ENCODE measurements at regions not wholly inside any gene's neighbourhood (a gene's known extent, or its start where the extent isn't known, plus 50 kb on each side); places are given as distances from the start of the nearest gene placed in this dataset.

DNA sequence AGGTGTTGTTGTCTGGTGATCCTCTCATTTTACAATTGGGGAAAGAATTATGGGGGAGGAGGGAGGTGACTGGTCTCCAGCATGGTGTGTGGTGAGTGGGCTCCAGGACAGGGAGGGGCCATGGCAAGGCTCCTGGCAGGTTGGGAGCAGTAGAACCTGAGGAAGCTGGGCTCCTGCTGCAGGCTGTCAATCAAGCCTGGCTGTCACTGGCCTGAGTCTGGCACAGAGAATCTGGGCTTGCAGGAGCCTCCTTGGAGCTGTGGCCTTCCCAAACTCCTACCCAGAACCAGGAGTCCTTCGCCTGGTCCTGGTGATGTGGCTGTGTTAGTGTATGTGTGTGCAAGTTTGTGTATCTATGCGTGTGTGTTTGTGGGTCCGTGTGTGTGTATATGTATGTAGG lies 131.9 kb upstream of the CSF3R start:
- Histone ChIP-seq H3K27me3 (ENCODE audit: control insufficient read depth in 2 of 2, insufficient read depth in 1 of 2, low read length in 1 of 2) (no peaks in the 10 kb centered on the region), H3K4me1 (ENCODE audit: control insufficient read depth in 2 of 2, insufficient read depth in 2 of 2, low read length in 2 of 2) (no peaks in the 10 kb centered on the region), H3K9me3 (ENCODE audit: control insufficient read depth in 2 of 2, insufficient read depth in 1 of 2, low read length in 1 of 2) (no peaks in the 10 kb centered on the region), H3K36me3 (ENCODE audit: control insufficient read depth in 2 of 2, insufficient read depth in 2 of 2, low read length in 1 of 2) (no peaks in the 10 kb centered on the region), H3K4me3 (ENCODE audit: low read length in 2 of 2) (no peak overlapping the region), H3K27ac (ENCODE audit: low read depth in 1 of 2, low read length in 1 of 2) (no peak overlapping the region)
- no peak for DNase-seq (ENCODE audit: low read depth in 6 of 9, low spot score in 9 of 9)
- WGBS, result 96% methylated on average over 3 of the region's 3 CpGs

DNA sequence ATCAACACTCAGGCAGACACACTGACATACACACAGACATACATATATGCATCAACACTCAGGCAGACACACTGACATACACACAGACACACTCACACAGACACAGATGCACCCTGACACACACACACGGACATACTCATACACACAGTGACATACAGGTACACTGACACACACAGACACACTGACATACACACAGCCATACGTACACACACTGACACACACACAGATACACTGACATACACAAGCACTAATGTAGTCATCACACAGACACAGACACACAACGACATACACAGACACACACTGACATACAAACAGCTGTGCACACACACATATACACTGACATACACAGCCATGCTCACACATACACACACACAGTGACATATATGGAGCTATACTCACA lies 131.0 kb upstream of the CSF3R start:
- Histone ChIP-seq H3K27ac (ENCODE audit: low read depth in 1 of 2, low read length in 1 of 2) (no peak overlapping the region), H3K36me3 (ENCODE audit: control insufficient read depth in 2 of 2, insufficient read depth in 2 of 2, low read length in 1 of 2) (no peaks in the 10 kb centered on the region), H3K4me3 (ENCODE audit: low read length in 2 of 2) (no peak overlapping the region), H3K4me1 (ENCODE audit: control insufficient read depth in 2 of 2, insufficient read depth in 2 of 2, low read length in 2 of 2) (no peaks in the 10 kb centered on the region), H3K27me3 (ENCODE audit: control insufficient read depth in 2 of 2, insufficient read depth in 1 of 2, low read length in 1 of 2) (no peaks in the 10 kb centered on the region), H3K9me3 (ENCODE audit: control insufficient read depth in 2 of 2, insufficient read depth in 1 of 2, low read length in 1 of 2) (no peaks in the 10 kb centered on the region)
- no peak for DNase-seq (ENCODE audit: low read depth in 6 of 9, low spot score in 9 of 9)
- WGBS, result 98% methylated on average over 3 of the region's 3 CpGs

DNA sequence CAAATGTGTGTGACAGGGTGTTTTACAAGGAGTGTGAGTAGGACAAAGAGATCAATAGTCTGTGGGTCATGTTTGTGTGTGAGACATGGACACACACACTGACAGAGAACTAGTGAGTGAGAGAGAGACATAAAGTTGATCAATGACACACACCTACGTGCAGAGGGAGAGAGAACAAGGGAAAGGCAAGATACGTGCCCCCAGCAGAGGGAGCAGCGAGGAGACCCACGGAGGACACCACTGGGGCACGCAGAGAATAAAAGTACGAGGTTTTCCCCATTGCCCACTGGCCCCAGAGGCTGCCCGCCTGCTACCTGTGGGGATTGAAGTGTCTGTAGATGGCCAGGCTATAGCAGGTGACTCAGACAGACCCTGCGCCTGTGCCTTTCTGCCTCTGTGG lies 130.2 kb upstream of the CSF3R start:
- H3K36me3 ChIP-seq (ENCODE audit: control insufficient read depth in 2 of 2, insufficient read depth in 2 of 2, low read length in 1 of 2), result no peaks in the 10 kb centered on the region
- 66% methylated on average over 8 of the region's 8 CpGs for WGBS
- no peak overlapping the region for H3K27ac ChIP-seq (ENCODE audit: low read depth in 1 of 2, low read length in 1 of 2)
- H3K27me3 ChIP-seq (ENCODE audit: control insufficient read depth in 2 of 2, insufficient read depth in 1 of 2, low read length in 1 of 2), result no peaks in the 10 kb centered on the region
- H3K4me3 ChIP-seq (ENCODE audit: low read length in 2 of 2), result no peak overlapping the region
- no peaks in the 10 kb centered on the region for H3K9me3 ChIP-seq (ENCODE audit: control insufficient read depth in 2 of 2, insufficient read depth in 1 of 2, low read length in 1 of 2)
- H3K4me1 ChIP-seq (ENCODE audit: control insufficient read depth in 2 of 2, insufficient read depth in 2 of 2, low read length in 2 of 2), result no peaks in the 10 kb centered on the region
- DNase-seq (ENCODE audit: low read depth in 6 of 9, low spot score in 9 of 9), result no peak

DNA sequence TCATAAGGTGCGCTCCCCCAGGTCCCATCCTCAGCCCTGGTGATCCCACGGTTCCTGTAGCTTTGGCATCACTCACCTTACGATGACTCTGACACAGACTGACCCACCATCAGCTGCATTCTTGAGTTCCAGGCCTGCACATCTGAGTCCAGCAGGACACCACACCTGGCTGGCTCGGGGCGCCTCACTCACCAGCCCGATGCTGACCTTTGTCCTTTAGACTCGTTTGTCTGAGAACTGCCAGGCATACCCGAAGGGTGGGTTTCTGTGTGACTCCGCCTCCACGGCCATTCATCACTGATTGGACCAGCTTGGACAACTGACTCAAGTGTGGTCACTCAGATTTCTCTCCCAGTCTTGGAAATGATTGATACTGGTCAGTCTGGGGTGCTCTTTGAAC lies 129.4 kb upstream of the CSF3R start:
- H3K27me3 ChIP-seq (ENCODE audit: control insufficient read depth in 2 of 2, insufficient read depth in 1 of 2, low read length in 1 of 2), result no peaks in the 10 kb centered on the region
- no peaks in the 10 kb centered on the region for H3K36me3 ChIP-seq (ENCODE audit: control insufficient read depth in 2 of 2, insufficient read depth in 2 of 2, low read length in 1 of 2)
- no peaks in the 10 kb centered on the region for H3K9me3 ChIP-seq (ENCODE audit: control insufficient read depth in 2 of 2, insufficient read depth in 1 of 2, low read length in 1 of 2)
- no peak overlapping the region for H3K4me3 ChIP-seq (ENCODE audit: low read length in 2 of 2)
- DNase-seq (ENCODE audit: low read depth in 6 of 9, low spot score in 9 of 9), result no peak
- no peaks in the 10 kb centered on the region for H3K4me1 ChIP-seq (ENCODE audit: control insufficient read depth in 2 of 2, insufficient read depth in 2 of 2, low read length in 2 of 2)
- no peak overlapping the region for H3K27ac ChIP-seq (ENCODE audit: low read depth in 1 of 2, low read length in 1 of 2)
- WGBS, result 89% methylated on average over 10 of the region's 10 CpGs

DNA sequence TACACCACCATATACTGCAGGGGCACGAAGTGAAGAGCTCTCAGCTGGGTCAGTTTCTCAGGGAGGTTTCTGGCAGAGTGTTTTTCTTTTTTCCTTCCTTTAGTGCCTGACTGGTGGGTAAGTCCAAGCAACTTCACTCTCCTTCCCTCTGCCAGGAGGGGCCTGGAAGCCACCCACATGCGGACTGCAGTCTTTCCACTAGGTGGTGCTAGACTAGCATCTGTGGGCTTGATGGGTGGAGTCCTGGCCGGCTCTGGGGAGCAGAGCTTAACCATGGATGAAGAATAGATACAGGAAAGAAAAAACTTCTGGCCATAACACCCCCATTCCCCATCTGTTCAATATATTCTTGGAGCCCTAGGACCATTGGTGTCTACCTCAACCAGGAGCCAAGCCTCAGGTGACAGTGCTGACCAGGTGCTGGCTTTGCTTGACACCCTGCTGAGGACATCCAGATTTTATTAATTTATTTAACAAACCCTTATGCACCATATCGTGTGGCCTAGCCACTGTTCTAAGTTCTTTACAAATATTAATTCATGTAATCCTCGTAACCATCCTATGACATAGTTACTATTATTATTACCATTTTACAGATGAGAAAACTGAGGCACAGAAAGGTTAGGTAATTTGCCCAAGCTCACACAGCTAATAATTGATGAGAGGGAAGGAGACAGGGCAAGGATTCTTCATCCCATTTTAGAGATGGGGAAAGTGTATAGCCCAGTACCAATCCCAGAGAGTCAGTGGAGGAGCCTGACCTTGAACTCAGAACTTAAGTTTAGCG lies 126.7 kb upstream of the CSF3R start:
- Histone ChIP-seq H3K27me3 (ENCODE audit: control insufficient read depth in 2 of 2, insufficient read depth in 1 of 2, low read length in 1 of 2) (no peaks in the 10 kb centered on the region), H3K36me3 (ENCODE audit: control insufficient read depth in 2 of 2, insufficient read depth in 2 of 2, low read length in 1 of 2) (no peaks in the 10 kb centered on the region), H3K27ac (ENCODE audit: low read depth in 1 of 2, low read length in 1 of 2) (no peak overlapping the region), H3K9me3 (ENCODE audit: control insufficient read depth in 2 of 2, insufficient read depth in 1 of 2, low read length in 1 of 2) (no peaks in the 10 kb centered on the region), H3K4me3 (ENCODE audit: low read length in 2 of 2) (no peak overlapping the region), H3K4me1 (ENCODE audit: control insufficient read depth in 2 of 2, insufficient read depth in 2 of 2, low read length in 2 of 2) (no peaks in the 10 kb centered on the region)
- peak in 6 of 9 donors; percentile 3 to 33 (median 12) for DNase-seq (ENCODE audit: low read depth in 6 of 9, low spot score in 9 of 9)
- 43% methylated on average over 6 of the region's 6 CpGs for WGBS

DNA sequence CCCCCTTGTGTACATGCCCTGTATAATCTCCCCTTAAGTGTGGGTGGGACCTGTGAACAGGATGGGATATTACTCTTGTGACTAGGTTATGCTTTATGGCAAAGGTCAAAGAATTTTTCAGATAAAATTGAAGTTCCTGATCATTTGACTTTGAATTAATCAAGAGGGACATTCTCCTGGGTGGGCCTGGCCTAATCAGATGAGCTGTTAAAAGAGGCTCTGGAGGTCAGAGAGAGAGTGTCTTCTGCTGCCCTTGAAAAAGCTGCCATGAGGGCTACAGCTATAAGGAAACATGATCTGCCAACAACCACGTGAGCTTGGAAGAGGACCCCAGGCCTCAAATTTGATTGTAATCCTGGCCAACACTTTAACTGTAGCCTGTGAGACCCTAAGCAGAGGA lies 125.6 kb upstream of the CSF3R start:
- H3K4me1 ChIP-seq (ENCODE audit: control insufficient read depth in 2 of 2, insufficient read depth in 2 of 2, low read length in 2 of 2), result no peaks in the 10 kb centered on the region
- H3K27me3 ChIP-seq (ENCODE audit: control insufficient read depth in 2 of 2, insufficient read depth in 1 of 2, low read length in 1 of 2), result no peaks in the 10 kb centered on the region
- 85% methylated on average over 1 of the region's 1 CpG for WGBS
- H3K4me3 ChIP-seq (ENCODE audit: low read length in 2 of 2), result no peak overlapping the region
- H3K9me3 ChIP-seq (ENCODE audit: control insufficient read depth in 2 of 2, insufficient read depth in 1 of 2, low read length in 1 of 2), result no peaks in the 10 kb centered on the region
- H3K27ac ChIP-seq (ENCODE audit: low read depth in 1 of 2, low read length in 1 of 2), result no peak overlapping the region
- H3K36me3 ChIP-seq (ENCODE audit: control insufficient read depth in 2 of 2, insufficient read depth in 2 of 2, low read length in 1 of 2), result no peaks in the 10 kb centered on the region
- no peak for DNase-seq (ENCODE audit: low read depth in 6 of 9, low spot score in 9 of 9)

DNA sequence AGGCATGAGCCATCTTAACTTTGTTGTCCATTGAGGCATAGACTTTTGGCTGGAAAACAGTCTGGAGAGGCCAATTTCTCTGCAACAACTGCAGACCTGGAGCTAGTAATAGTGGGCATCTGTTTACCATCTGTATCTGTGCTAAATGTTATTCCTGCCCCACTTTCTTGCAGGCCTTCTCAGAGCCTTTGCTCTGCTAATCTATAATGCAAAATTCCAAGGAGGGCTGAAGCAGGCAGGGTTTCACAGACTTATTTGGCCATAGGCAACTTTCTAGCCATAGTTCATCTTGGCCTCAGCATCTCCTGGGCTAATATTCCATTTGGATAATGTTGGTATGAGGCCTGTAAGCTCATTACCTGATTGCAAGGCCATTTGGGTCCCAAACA lies 124.5 kb upstream of the CSF3R start:
- Histone ChIP-seq H3K27ac (ENCODE audit: low read depth in 1 of 2, low read length in 1 of 2) (no peak overlapping the region), H3K9me3 (ENCODE audit: control insufficient read depth in 2 of 2, insufficient read depth in 1 of 2, low read length in 1 of 2) (no peaks in the 10 kb centered on the region), H3K36me3 (ENCODE audit: control insufficient read depth in 2 of 2, insufficient read depth in 2 of 2, low read length in 1 of 2) (no peaks in the 10 kb centered on the region), H3K27me3 (ENCODE audit: control insufficient read depth in 2 of 2, insufficient read depth in 1 of 2, low read length in 1 of 2) (no peaks in the 10 kb centered on the region), H3K4me1 (ENCODE audit: control insufficient read depth in 2 of 2, insufficient read depth in 2 of 2, low read length in 2 of 2) (no peaks in the 10 kb centered on the region), H3K4me3 (ENCODE audit: low read length in 2 of 2) (no peak overlapping the region)
- DNase-seq (ENCODE audit: low read depth in 6 of 9, low spot score in 9 of 9), result no peak

DNA sequence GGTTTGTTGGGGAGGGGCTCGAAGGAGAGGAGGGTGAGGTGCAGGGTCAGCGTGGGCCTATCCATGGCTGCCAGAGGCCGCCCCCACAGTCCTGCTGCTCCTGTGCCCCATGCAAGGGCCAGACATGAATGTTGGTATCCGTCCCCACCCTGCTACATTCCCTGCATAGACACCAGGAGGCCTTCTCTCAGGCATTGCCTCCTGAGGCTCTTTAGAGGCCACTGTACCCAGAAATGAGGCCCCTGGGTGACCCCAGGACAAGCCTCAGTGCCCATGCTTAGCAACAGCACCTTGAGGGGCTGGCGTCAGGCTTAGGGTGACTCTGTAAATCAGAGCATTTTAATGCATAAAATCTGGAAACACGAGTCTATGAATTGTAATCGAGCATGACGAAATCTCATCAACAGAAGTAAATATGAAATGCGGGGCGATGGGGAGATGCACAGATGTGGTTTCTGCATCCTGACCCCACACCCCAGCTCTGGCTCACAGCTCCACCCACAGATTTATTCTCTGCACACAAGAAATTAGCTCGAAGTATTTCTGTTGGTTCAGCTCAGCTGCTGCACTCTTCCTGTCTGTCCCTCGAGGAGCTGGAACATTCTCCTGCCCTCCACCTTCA lies 124.0 kb upstream of the CSF3R start:
- H3K9me3 ChIP-seq (ENCODE audit: control insufficient read depth in 2 of 2, insufficient read depth in 1 of 2, low read length in 1 of 2), result no peaks in the 10 kb centered on the region
- no peaks in the 10 kb centered on the region for H3K36me3 ChIP-seq (ENCODE audit: control insufficient read depth in 2 of 2, insufficient read depth in 2 of 2, low read length in 1 of 2)
- no peaks in the 10 kb centered on the region for H3K27me3 ChIP-seq (ENCODE audit: control insufficient read depth in 2 of 2, insufficient read depth in 1 of 2, low read length in 1 of 2)
- 83% methylated on average over 12 of the region's 12 CpGs for WGBS
- no peak for DNase-seq (ENCODE audit: low read depth in 6 of 9, low spot score in 9 of 9)
- no peak overlapping the region for H3K27ac ChIP-seq (ENCODE audit: low read depth in 1 of 2, low read length in 1 of 2)
- H3K4me1 ChIP-seq (ENCODE audit: control insufficient read depth in 2 of 2, insufficient read depth in 2 of 2, low read length in 2 of 2), result no peaks in the 10 kb centered on the region
- no peak overlapping the region for H3K4me3 ChIP-seq (ENCODE audit: low read length in 2 of 2)

DNA sequence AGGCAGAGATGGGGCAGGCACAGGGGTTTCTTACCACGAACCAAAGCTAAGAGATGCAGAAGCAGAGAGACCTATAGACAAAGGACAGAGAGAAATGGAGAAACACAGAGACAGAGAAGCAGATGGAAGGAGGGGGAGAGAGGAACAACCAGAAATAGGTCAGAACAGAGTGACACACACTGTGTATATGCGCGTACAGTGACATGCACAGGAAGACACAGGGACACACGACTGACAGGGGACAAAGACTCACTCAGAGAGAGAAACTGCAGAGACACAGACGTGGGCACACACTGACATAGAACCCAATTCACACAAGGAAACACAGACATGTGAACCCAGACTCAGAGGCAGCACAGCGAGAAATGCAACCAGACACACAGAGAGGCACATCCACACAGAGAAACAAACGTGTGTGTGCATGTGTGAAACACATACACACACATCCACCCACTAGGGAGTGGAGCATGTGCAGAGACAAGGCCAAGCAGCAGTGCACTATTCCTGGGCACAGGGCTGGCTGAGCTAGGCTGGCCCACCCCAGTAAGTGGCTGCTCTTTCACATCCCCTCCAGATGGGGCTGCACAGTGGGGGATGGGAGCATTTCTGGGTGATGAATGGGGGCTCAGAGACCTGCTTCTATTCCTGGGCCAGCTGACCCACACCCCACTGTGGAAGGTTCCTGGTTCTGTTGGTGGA lies 123.4 kb upstream of the CSF3R start:
- Histone ChIP-seq H3K9me3 (ENCODE audit: control insufficient read depth in 2 of 2, insufficient read depth in 1 of 2, low read length in 1 of 2) (no peaks in the 10 kb centered on the region), H3K4me3 (ENCODE audit: low read length in 2 of 2) (no peak overlapping the region), H3K4me1 (ENCODE audit: control insufficient read depth in 2 of 2, insufficient read depth in 2 of 2, low read length in 2 of 2) (no peaks in the 10 kb centered on the region), H3K27ac (ENCODE audit: low read depth in 1 of 2, low read length in 1 of 2) (no peak overlapping the region), H3K36me3 (ENCODE audit: control insufficient read depth in 2 of 2, insufficient read depth in 2 of 2, low read length in 1 of 2) (no peaks in the 10 kb centered on the region), H3K27me3 (ENCODE audit: control insufficient read depth in 2 of 2, insufficient read depth in 1 of 2, low read length in 1 of 2) (no peaks in the 10 kb centered on the region)
- 83% methylated on average over 7 of the region's 7 CpGs for WGBS
- no peak for DNase-seq (ENCODE audit: low read depth in 6 of 9, low spot score in 9 of 9)

Data from thymus (tissue), 11 donors.